ENCODE measurements at regions not wholly inside any gene's neighbourhood (a gene's known extent, or its start where the extent isn't known, plus 50 kb on each side); places are given as distances from the start of the nearest gene placed in this dataset.

DNA sequence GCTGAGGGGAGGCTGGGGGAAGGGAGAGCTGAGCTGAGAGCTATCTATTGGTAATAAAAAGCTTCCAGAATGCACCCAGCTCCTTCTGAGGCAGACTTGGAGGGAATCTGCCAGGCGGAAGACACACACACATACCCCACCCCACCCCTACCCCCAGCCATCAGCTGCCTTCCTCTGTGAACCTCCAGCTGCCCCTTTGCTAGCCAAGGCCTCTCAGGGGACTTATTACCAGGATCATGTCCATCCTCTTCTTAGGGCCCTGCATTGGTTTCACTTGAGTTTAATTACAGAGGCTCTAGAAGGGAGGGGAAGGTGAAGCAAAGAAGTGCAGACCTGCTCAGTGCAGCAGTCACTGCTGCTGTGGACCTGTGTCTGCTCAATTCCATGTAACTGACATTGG lies 156.4 kb downstream of the OMA1 start:
- TF ChIP-seq, protein P1, sequence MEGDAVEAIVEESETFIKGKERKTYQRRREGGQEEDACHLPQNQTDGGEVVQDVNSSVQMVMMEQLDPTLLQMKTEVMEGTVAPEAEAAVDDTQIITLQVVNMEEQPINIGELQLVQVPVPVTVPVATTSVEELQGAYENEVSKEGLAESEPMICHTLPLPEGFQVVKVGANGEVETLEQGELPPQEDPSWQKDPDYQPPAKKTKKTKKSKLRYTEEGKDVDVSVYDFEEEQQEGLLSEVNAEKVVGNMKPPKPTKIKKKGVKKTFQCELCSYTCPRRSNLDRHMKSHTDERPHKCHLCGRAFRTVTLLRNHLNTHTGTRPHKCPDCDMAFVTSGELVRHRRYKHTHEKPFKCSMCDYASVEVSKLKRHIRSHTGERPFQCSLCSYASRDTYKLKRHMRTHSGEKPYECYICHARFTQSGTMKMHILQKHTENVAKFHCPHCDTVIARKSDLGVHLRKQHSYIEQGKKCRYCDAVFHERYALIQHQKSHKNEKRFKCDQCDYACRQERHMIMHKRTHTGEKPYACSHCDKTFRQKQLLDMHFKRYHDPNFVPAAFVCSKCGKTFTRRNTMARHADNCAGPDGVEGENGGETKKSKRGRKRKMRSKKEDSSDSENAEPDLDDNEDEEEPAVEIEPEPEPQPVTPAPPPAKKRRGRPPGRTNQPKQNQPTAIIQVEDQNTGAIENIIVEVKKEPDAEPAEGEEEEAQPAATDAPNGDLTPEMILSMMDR (conservative IDR thresholded peaks at IDR 0.05; ENCODE audit: low read depth, low read length) = no peak
- H3K4me3 ChIP-seq (ENCODE audit: low read depth, low read length) = no peak overlapping the region
- DNase-seq (ENCODE audit: low read depth) = no peak

DNA sequence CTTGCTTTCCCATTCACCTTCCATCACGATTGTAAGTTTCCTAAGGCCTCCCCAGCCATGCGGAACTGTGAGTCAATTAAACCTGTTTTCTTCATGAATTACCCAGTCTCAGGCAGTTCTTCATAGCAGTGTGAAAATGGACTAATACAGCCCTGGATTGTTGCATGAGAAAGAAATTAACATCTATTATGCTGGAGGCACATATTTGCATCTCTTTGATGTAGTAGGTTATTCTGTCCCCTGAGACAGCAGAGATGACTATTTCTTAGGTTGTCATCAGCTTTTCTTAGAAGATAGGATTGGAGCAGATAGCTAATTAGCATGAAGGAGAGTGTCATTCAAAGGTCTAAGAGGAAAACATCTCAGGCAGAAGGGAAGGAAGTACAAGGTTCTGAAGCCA lies 166.2 kb downstream of the OMA1 start:
- no peak overlapping the region for H3K4me3 ChIP-seq (ENCODE audit: low read depth, low read length)
- TF ChIP-seq, protein P1 (conservative IDR thresholded peaks at IDR 0.05; ENCODE audit: low read depth, low read length) = no peak

DNA sequence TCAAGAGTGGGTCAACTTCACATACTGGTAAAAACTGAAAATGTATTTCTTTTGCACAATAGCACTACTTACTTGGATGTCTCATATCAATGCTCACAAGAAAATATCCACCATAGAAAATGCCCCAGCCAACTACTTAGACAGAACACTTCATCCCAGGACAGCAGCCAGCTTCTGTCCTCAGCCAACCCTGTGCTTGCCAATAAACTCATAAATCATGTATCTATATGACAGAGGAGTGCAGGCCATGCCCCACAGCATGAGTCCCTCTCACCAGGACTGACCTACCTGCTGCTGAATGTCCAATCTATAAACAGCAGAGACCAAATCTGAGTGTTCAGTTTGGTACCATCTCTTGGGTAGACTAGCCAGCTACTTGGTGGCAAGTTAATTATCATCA lies 179.3 kb downstream of the OMA1 start:
- H3K4me3 ChIP-seq (ENCODE audit: low read depth, low read length) = no peak overlapping the region
- TF ChIP-seq, protein P1 (conservative IDR thresholded peaks at IDR 0.05; ENCODE audit: low read depth, low read length) = no peak
- no peak for DNase-seq (ENCODE audit: low read depth)

More for the DNA sequence above, 166.2 kb downstream of the OMA1 start:
- no peak for DNase-seq (ENCODE audit: low read depth)

DNA sequence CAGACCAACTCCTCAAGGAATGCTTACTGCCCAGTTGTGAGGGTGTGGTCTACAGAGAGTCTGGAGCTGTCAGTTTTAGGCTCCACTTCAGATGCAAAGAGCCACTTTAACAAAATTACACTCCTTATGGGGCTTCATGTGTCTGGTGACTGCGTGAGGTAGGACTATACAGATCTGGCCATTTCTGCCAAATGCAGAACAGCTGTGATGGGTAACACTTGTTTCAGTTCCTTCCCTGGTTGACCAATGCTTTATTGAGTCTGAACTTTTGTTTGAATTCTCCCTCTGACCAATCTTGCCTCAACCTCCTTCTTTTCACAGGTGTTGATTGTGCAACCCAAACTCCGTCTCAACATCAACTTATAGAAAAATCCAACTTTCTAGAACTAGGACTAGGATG lies 181.2 kb downstream of the OMA1 start:
- TF ChIP-seq, protein P1 (conservative IDR thresholded peaks at IDR 0.05; ENCODE audit: low read depth, low read length) = no peak
- no peak for DNase-seq (ENCODE audit: low read depth)
- H3K4me3 ChIP-seq (ENCODE audit: low read depth, low read length) = no peak overlapping the region

DNA sequence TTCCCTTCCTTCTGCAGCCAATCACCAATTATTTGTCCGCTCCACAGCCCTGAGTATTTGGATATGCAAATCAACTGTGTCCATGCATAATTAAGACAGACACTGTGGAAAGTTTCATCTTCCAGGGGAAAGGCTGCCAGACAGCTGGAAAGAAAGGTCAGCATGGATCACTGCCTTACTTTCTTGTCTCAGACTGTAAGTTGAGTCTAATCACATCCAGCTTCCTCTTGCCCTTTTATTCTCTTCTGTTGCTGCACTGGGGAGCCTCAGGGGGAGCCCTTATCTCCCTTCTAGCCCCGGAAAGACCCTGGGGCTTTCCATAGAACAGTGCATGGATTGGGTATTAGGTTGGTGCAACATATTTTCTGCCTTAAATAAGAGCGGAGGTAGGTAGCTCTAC lies 182.9 kb downstream of the OMA1 start:
- no peak overlapping the region for H3K4me3 ChIP-seq (ENCODE audit: low read depth, low read length)
- no peak for DNase-seq (ENCODE audit: low read depth)
- TF ChIP-seq, protein P1 (conservative IDR thresholded peaks at IDR 0.05; ENCODE audit: low read depth, low read length) = no peak

DNA sequence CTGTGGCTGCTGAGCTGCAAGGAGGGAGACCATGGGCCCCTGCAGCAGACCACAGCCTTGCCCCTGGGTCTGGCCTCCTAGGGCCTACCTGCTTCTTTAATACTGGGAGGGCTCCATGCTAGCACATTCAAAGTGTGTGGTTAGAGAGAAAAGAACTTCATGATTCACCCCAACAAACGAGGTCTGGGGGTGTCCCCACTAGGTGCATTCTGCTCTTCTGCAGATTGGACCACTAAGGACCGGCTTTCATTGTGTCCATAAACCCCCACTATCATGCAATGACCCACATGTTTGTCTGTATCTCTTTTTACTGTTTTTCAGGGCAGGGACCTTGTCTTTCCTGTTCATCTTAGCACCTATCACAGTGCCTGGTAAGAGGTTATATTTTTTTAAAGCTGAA lies 185.4 kb downstream of the OMA1 start:
- no peak for DNase-seq (ENCODE audit: low read depth)

DNA sequence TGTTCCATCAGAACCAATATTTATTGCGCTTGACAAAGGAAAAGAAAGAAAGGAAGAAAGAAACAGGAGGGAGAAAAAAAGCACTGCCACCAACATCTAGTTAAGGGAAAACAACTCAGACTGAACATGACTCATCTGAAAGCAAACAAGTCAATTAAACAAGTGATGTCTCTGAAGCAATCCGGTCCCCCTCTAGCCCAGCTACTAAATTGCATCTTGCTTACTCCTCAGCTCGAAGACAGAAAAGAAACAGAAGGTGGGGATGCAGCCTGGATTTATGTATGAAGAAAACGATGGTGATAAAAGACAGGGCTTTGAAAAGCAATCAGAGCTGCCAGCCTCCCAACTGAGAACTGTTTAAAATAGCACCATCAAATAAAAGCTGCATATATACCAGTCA lies 188.2 kb downstream of the OMA1 start:
- H3K4me3 ChIP-seq (ENCODE audit: low read depth, low read length) = no peak overlapping the region
- TF ChIP-seq, protein P1 (conservative IDR thresholded peaks at IDR 0.05; ENCODE audit: low read depth, low read length) = peak; percentile 4
- peak; percentile 12 for DNase-seq (ENCODE audit: low read depth)

More for the DNA sequence above, 185.4 kb downstream of the OMA1 start:
- H3K4me3 ChIP-seq (ENCODE audit: low read depth, low read length) = no peak overlapping the region
- TF ChIP-seq, protein P1 (conservative IDR thresholded peaks at IDR 0.05; ENCODE audit: low read depth, low read length) = no peak
